ENCODE measurements at regions not wholly inside any gene's neighbourhood (a gene's known extent, or its start where the extent isn't known, plus 50 kb on each side); places are given as distances from the start of the nearest gene placed in this dataset.

DNA sequence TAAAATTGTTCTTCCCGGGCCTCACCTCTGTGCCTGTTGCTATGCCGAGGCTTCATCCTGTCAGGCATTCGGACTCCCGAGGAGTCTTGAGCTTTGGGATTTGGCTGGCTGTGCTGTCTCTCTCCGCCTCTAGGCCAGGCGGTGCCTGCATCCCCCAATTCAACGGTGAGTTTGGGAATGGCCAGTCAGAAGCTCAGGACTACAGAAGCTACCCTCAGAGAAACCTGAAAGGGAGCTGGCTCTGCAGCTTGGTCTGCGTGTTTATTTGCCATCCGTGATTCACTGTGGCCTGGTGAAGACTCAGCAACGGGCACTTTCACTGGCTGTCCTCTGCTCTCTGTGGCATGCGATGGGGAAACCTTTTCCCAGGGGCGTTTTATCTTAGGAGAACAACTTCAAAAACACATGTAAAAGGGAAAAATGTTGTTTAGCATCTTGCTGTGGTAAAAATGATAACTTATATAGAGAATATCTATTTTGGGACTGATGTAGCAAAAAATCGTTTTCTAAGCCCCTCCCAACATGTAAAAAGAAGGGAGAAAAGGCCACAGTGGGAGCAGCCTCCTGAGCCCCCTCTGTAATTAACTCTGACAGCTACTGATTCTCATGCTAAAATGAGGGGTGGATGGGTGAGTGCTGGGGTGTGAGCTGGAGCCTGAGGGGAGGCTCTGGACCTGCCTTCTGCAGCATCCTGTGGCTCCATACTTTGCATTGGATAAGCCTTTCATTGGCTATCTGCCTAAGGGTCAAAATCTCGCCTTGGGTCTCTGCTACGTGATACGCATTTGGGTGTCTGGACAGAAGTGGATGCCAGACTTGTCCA is 103.4 kb upstream of the KLHL25 start:
- in situ Hi-C loops (cut with HindIII; ENCODE audit: low sequenced_read_pairs), result no loop called here
- TF ChIP-seq, protein P1, sequence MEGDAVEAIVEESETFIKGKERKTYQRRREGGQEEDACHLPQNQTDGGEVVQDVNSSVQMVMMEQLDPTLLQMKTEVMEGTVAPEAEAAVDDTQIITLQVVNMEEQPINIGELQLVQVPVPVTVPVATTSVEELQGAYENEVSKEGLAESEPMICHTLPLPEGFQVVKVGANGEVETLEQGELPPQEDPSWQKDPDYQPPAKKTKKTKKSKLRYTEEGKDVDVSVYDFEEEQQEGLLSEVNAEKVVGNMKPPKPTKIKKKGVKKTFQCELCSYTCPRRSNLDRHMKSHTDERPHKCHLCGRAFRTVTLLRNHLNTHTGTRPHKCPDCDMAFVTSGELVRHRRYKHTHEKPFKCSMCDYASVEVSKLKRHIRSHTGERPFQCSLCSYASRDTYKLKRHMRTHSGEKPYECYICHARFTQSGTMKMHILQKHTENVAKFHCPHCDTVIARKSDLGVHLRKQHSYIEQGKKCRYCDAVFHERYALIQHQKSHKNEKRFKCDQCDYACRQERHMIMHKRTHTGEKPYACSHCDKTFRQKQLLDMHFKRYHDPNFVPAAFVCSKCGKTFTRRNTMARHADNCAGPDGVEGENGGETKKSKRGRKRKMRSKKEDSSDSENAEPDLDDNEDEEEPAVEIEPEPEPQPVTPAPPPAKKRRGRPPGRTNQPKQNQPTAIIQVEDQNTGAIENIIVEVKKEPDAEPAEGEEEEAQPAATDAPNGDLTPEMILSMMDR (IDR thresholded peaks at IDR 0.05; ENCODE audit: low read depth, low read length, missing control alignments), result no peak
- DNase-seq (ENCODE audit: low read depth), result no peak
- H3K4me3 ChIP-seq (ENCODE audit: low read depth, low read length), result no peak overlapping the region

DNA sequence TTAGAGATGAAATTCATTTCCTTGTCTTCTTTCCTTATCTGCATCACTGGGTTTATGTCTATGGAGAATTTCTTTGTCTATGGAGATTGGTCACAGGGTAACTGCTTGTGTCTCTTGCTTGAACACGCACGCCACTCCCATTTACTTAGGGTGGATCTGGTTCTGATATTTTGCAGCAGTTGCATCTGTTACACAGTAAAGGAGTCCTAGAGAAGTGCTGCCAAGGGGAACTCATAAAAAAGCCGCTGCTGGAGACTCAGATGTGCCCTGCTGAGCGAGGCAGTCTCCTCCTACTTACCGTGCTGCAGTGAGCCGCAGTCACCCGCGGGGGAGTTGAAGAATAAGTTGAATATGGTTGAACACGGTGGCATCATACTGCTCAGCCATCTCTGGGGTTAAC is 105.2 kb upstream of the KLHL25 start:
- H3K4me3 ChIP-seq (ENCODE audit: low read depth, low read length), result no peak overlapping the region
- TF ChIP-seq, protein P1 (IDR thresholded peaks at IDR 0.05; ENCODE audit: low read depth, low read length, missing control alignments), result no peak
- in situ Hi-C loops (cut with HindIII; ENCODE audit: low sequenced_read_pairs), result no loop called here
- DNase-seq (ENCODE audit: low read depth), result no peak

DNA sequence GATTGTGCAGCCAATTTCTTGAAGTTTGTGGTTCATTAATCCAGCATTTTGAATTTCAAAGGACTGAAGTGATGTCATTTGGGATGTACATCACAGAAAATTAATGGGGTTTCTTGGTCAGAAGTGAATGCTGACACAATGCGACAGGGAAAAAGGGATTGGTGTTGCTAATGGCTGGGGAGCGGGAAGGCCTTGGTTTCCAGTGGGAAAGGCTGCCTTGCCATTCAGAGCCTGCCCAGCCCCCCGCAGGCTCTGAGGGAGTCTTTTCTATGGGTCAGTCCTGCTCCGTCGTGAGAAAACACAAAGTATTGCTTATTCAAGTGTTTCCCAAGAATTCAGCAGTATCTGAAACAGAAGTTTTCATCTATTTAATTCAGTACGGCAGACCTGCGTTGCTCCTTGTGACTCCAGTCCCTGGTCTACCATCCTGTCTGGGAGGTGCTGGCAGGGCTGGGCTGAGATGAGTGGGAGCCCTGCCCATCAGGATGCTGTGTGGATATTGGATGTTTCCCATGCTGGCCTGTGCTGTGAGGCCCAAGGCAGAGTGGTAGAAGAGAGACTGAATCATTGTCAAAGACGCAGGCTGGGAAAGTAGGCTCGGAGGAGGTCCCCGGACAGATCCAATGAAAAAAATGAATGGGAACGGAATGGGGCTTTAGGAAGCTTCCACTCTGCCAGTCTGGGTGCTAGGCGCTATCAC is 111.2 kb upstream of the KLHL25 start:
- DNase-seq (ENCODE audit: low read depth), result no peak
- no peak overlapping the region for H3K4me3 ChIP-seq (ENCODE audit: low read depth, low read length)
- TF ChIP-seq, protein P1 (IDR thresholded peaks at IDR 0.05; ENCODE audit: low read depth, low read length, missing control alignments), result no peak
- in situ Hi-C loops (cut with HindIII; ENCODE audit: low sequenced_read_pairs), result no loop called here

DNA sequence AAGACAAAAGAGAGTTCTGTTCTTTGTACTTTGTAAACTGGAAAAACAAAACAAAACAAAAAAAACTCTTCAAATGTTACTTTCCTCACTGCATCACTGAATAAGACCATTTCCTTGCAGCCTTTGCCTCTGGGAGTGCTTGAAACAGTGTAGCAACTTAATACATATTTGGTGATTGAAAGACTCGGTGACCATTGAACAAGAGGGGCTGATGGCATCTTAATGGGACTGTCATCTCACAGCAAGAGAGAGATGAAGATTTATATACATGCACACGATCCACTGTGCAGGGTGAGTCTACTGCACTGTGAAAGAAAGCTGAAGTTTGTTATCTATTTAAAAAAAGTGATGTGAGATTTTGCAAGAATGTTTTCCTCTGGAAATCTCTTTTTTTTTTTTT is 111.9 kb upstream of the KLHL25 start:
- no peak overlapping the region for H3K4me3 ChIP-seq (ENCODE audit: low read depth, low read length)
- no peak for DNase-seq (ENCODE audit: low read depth)
- TF ChIP-seq, protein P1 (IDR thresholded peaks at IDR 0.05; ENCODE audit: low read depth, low read length, missing control alignments), result no peak
- in situ Hi-C loops (cut with HindIII; ENCODE audit: low sequenced_read_pairs), result no loop called here

DNA sequence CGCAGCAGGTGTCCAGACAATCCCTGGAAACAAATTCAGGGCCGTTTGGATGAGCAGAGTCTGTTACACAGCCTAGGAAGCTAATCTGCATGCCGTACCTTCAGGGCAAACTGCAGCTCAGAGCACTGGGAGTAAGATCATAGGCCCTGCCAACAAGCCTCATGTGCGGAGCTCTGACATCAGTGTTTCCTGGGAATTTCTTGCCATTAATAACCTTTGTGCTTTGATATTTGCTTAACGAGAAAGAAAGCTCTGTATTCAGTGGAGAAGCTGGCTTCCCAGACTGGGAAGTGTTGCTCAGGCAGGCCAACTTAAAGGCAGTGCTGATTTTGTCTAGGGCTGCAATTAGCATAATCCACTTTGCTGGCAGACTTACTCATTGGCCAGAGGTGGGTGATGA is 116.1 kb upstream of the KLHL25 start:
- no peak for DNase-seq (ENCODE audit: low read depth)
- TF ChIP-seq, protein P1 (IDR thresholded peaks at IDR 0.05; ENCODE audit: low read depth, low read length, missing control alignments), result no peak
- no peak overlapping the region for H3K4me3 ChIP-seq (ENCODE audit: low read depth, low read length)
- in situ Hi-C loops (cut with HindIII; ENCODE audit: low sequenced_read_pairs), result no loop called here

DNA sequence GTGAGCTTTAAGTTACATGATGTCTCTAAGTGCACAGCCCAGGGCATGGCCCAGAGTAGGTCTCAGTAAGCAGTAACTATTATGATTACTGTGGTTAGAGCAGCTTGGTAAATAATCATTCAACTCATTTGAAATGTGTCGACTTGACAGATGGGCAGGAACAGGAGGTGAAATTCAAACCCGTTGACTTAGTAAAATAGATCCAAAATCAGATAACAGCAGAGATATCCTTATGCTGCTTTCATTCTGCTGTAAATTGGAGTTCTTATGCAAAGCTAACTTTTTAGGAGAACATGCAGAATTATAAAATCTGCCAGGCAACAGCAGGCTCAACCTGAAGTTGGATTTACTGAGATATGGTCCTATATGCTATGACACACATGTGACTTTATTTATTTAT is 118.7 kb upstream of the KLHL25 start:
- no peak for DNase-seq (ENCODE audit: low read depth)
- H3K4me3 ChIP-seq (ENCODE audit: low read depth, low read length), result no peak overlapping the region
- in situ Hi-C loops (cut with HindIII; ENCODE audit: low sequenced_read_pairs), result no loop called here
- TF ChIP-seq, protein P1 (IDR thresholded peaks at IDR 0.05; ENCODE audit: low read depth, low read length, missing control alignments), result no peak

Data from astrocyte of the cerebellum (primary cell).